NB4 (cell line): ENCODE measurements at regions not wholly inside any gene's neighbourhood (a gene's known extent, or its start where the extent isn't known, plus 50 kb on each side); places are given as distances from the start of the nearest gene placed in this dataset.

ENCODE experiments used
- CTCF ChIP-seq: IDR thresholded peaks from one replicate; pipeline ENCODE4 v1.5.1; 2012; ENCODE audit warnings: low read depth, low read length
- MAX ChIP-seq: IDR thresholded peaks from 2 replicates; pipeline ENCODE4 v1.6.1; 2011; ENCODE audit warnings: low read depth, low read length
- MYC ChIP-seq: IDR thresholded peaks from 2 replicates; pipeline ENCODE4 v1.6.1; 2011; ENCODE audit warnings: low read depth, low read length
- POLR2A ChIP-seq: IDR thresholded peaks from 2 replicates; pipeline ENCODE4 v1.6.1; 2011; ENCODE audit warnings: mild to moderate bottlenecking; ENCODE audit not compliant: insufficient read length; ENCODE audit errors: extremely low read depth

- TF ChIP-seq POLR2A (no peak), CTCF (no peak), MAX (no peak), MYC (no peak)
Measured at GRCh38 chr5:109560554-109560953, 129.2 kb upstream of the MAN2A1 start.
